AG20443 (cell line): ENCODE measurements at regions not wholly inside any gene's neighbourhood (a gene's known extent, or its start where the extent isn't known, plus 50 kb on each side); places are given as distances from the start of the nearest gene placed in this dataset.

Experiments
- DNase-seq: peaks from one replicate; pipeline ENCODE4 v3.0.0; 2012; ENCODE audit warnings: low spot score, mixed read lengths

- no peak for DNase-seq
These were observed 217.8 kb downstream of the KIF26A start for GRCh38 chr14:104356020-104356737.

GRCh38 chr14:104356738-104357688, 218.6 kb downstream of the KIF26A start:
- DNase-seq, result no peak

GRCh38 chr14:104357689-104358527, 219.5 kb downstream of the KIF26A start:
- no peak for DNase-seq

GRCh38 chr14:104358528-104359300, 220.3 kb downstream of the KIF26A start:
- DNase-seq, result no peak

- no peak for DNase-seq
These were observed 220.1 kb upstream of the C14orf180 start for GRCh38 chr14:104359301-104359968.

GRCh38 chr14:104359969-104360442, 219.6 kb upstream of the C14orf180 start:
- DNase-seq, result no peak

GRCh38 chr14:104360501-104360900, 219.1 kb upstream of the C14orf180 start:
- no peak for DNase-seq

GRCh38 chr14:104361101-104361591, 218.4 kb upstream of the C14orf180 start:
- no peak for DNase-seq

- no peak for DNase-seq
These were observed 217.5 kb upstream of the C14orf180 start for GRCh38 chr14:104361921-104362681.

GRCh38 chr14:104362761-104363605, 216.6 kb upstream of the C14orf180 start:
- no peak for DNase-seq

- DNase-seq, result no peak
These were observed 215.4 kb upstream of the C14orf180 start for GRCh38 chr14:104363891-104364760.

- no peak for DNase-seq
These were observed 214.7 kb upstream of the C14orf180 start for GRCh38 chr14:104364830-104365229.

GRCh38 chr14:104366931-104367865, 212.4 kb upstream of the C14orf180 start:
- no peak for DNase-seq

- DNase-seq, result no peak
These were observed 211.5 kb upstream of the C14orf180 start for GRCh38 chr14:104367866-104368750.

- DNase-seq, result no peak
These were observed 210.8 kb upstream of the C14orf180 start for GRCh38 chr14:104368751-104369100.

GRCh38 chr14:104369208-104369607, 210.4 kb upstream of the C14orf180 start:
- no peak for DNase-seq
